ENCODE measurements at regions not wholly inside any gene's neighbourhood (a gene's known extent, or its start where the extent isn't known, plus 50 kb on each side); places are given as distances from the start of the nearest gene placed in this dataset.

DNA sequence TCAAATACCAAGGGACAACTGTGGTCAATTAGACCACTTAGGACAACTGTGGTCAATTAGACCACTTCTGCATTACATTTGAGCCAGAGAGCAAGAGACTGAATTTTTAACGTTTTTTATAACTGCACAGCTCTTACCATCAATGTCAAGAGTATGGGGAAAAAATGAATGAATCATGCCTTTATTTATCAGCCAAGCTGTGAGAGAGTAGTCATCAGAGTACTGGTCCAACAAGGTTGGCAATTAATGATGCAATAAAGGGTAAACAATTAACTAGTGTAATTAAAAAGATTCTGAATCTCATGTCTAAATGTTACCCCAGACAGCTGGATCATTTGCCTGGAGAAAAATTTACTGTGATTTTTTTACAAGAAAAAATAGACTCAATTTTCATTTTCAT, 381.1 kb downstream of the LIG4 start:
- peaks cover 2% of the 10 kb centered on the region for H3K9me3 Mint-ChIP-seq
- TF ChIP-seq, protein P1, sequence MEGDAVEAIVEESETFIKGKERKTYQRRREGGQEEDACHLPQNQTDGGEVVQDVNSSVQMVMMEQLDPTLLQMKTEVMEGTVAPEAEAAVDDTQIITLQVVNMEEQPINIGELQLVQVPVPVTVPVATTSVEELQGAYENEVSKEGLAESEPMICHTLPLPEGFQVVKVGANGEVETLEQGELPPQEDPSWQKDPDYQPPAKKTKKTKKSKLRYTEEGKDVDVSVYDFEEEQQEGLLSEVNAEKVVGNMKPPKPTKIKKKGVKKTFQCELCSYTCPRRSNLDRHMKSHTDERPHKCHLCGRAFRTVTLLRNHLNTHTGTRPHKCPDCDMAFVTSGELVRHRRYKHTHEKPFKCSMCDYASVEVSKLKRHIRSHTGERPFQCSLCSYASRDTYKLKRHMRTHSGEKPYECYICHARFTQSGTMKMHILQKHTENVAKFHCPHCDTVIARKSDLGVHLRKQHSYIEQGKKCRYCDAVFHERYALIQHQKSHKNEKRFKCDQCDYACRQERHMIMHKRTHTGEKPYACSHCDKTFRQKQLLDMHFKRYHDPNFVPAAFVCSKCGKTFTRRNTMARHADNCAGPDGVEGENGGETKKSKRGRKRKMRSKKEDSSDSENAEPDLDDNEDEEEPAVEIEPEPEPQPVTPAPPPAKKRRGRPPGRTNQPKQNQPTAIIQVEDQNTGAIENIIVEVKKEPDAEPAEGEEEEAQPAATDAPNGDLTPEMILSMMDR (IDR thresholded peaks at IDR 0.05; ENCODE audit: unreplicated experiment in 3 of 3) = no peak

DNA sequence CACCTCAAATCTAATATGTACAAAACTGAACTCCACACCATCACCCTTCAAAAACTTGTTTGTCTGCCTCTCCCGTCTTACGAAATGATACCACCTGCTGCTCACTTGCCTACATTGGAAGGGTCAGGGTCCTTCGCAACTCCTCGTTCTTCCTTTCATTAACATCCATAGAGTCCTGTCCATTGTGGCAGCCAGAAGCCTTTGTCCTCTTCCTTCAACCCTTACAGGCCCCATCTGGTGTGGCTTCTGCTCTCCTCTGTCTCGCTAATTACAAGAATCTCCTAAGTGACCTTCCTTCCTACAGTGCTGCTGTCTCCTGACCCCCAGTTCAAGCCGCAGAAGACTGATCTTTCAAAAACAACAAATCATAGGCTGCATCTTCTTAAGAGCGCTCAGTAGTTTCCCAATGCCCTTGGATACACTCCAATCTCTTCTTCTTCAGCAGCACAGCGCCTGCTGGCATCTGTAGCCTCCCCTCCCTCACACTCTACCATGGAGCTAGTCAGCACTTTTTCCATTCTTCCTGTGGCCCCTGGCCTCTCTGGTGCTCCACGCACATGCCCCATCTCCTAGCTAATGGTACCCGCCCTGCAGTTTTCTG, 382.7 kb downstream of the LIG4 start:
- Mint-ChIP-seq H3K4me3 (no peak overlapping the region), H3K36me3 (ENCODE audit: low read depth) (no peaks in the 10 kb centered on the region), H3K27me3 (ENCODE audit: low read depth) (no peaks in the 10 kb centered on the region), H3K9me3 (peaks cover 2% of the 10 kb centered on the region), H3K27ac (no peak overlapping the region), H3K4me1 (no peaks in the 10 kb centered on the region)
- TF ChIP-seq, protein P1 (IDR thresholded peaks at IDR 0.05; ENCODE audit: unreplicated experiment in 3 of 3) = no peak

More for the DNA sequence above, 381.1 kb downstream of the LIG4 start:
- H3K36me3 Mint-ChIP-seq (ENCODE audit: low read depth) = no peaks in the 10 kb centered on the region
- no peaks in the 10 kb centered on the region for H3K4me1 Mint-ChIP-seq
- no peaks in the 10 kb centered on the region for H3K27me3 Mint-ChIP-seq (ENCODE audit: low read depth)
- H3K4me3 Mint-ChIP-seq = no peak overlapping the region
- no peak overlapping the region for H3K27ac Mint-ChIP-seq

DNA sequence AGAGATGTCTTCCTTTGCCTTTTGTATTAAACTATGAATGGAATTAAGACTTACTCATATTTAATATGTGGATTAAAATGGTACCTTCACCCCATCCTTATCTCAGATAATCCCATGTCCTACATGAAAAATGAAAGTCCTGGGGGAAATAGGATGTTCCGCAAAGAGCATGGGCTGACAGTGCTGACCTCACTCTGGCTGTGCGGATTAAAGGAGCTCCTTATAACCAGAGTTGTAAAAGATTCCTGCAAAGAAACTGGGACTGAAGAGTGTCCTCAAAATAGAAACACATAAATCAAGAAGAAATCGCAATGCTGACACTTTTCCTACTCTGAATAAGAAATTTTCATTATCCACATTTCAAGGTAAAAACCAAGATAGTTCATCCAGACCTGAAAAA, 384.5 kb downstream of the LIG4 start:
- Mint-ChIP-seq H3K27me3 (ENCODE audit: low read depth) (no peaks in the 10 kb centered on the region), H3K4me3 (no peak overlapping the region), H3K9me3 (peaks cover 2% of the 10 kb centered on the region), H3K36me3 (ENCODE audit: low read depth) (no peaks in the 10 kb centered on the region), H3K4me1 (no peaks in the 10 kb centered on the region), H3K27ac (no peak overlapping the region)
- TF ChIP-seq, protein P1 (IDR thresholded peaks at IDR 0.05; ENCODE audit: unreplicated experiment in 3 of 3) = no peak

DNA sequence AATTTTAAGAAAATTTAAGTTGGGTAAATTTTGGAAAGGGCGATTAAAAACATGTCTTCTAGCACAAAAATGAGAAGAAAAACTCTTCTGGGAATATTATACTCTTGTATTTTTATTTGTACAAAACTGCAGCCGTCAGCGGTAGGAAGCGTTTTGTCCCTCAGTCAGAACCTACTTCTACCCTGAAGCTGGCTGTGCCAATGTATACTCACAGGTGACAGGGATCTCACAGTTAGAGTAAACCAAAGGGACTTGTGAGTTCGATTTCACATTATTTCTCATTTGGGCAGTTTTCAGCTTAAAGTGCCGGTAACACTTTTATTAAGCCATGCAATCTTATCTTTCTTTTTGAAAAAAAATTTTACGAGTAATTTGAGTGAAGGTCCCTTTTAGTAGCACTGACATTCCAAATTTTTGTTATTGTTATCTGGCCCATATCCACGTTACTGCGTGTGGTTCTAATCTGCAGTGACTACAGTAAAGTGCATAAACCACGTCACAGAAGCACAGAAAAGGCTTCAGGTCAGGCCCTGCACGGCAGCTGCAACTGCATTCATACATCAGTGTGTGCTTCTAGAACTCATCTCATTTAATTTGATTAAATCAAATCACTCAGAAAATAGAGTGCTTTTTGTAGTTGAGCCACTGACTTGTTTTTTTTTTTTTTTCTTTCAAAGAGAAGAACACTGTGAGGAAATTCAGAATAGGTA, 387.3 kb downstream of the LIG4 start:
- Mint-ChIP-seq H3K4me1 (no peaks in the 10 kb centered on the region), H3K4me3 (no peak overlapping the region), H3K9me3 (peaks cover 2% of the 10 kb centered on the region), H3K27ac (no peak overlapping the region), H3K36me3 (ENCODE audit: low read depth) (no peaks in the 10 kb centered on the region), H3K27me3 (ENCODE audit: low read depth) (no peaks in the 10 kb centered on the region)
- TF ChIP-seq, protein P1 (IDR thresholded peaks at IDR 0.05; ENCODE audit: unreplicated experiment in 3 of 3) = no peak

DNA sequence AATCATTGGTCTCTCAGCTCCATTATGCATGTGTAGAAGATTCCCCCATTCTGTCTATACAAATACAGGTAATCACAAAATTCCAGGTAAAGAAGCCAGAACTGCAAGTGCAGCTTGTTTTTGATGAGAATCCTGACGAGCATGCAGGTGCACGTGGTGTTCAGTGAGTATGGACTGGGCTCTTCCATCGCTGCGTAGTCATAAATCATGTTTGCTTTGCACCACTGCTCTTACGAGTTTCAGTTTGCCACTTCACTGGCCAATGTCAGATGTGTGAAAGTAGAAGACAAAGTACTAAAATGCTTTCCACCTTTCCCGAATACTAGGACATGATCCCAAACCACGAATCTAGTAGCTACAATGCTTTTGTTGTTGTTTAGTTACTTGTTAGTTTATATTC, 390.7 kb downstream of the LIG4 start:
- H3K36me3 Mint-ChIP-seq (ENCODE audit: low read depth) = no peaks in the 10 kb centered on the region
- no peaks in the 10 kb centered on the region for H3K27me3 Mint-ChIP-seq (ENCODE audit: low read depth)
- H3K27ac Mint-ChIP-seq = peak overlapping the region in 1 of 3 experiments; percentile 37
- TF ChIP-seq, protein P1 (IDR thresholded peaks at IDR 0.05; ENCODE audit: unreplicated experiment in 3 of 3) = no peak
- no peak overlapping the region for H3K4me3 Mint-ChIP-seq
- H3K9me3 Mint-ChIP-seq = no peaks in the 10 kb centered on the region
- H3K4me1 Mint-ChIP-seq = peaks cover 4% of the 10 kb centered on the region

DNA sequence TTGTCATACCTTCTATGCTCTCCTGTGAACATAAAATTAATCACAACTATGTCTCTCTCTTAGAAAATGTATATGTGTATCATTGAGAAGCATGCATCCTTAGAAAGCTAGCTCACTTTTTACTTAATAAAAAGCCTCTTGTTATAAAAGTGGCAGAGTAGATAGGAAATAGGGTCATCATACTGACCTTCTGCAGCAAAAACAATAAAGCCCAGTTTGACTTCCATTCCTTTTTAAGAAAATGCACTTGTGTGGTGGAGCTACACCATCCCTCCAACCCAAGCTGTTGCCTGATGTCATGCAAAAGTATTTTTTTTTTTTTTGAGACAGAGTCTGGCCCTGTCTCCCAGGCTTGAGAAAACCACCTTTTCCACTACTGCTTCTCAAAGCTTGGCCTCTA, 393.3 kb downstream of the LIG4 start:
- Mint-ChIP-seq H3K9me3 (no peaks in the 10 kb centered on the region), H3K4me1 (peaks cover 4% of the 10 kb centered on the region), H3K27me3 (ENCODE audit: low read depth) (no peaks in the 10 kb centered on the region), H3K4me3 (no peak overlapping the region), H3K27ac (peak overlapping the region; percentile 36 to 80 (median 76)), H3K36me3 (ENCODE audit: low read depth) (no peaks in the 10 kb centered on the region)
- TF ChIP-seq, protein P1 (IDR thresholded peaks at IDR 0.05; ENCODE audit: unreplicated experiment in 3 of 3) = no peak
